Panc1 (cell line): ENCODE measurements at regions not wholly inside any gene's neighbourhood (a gene's known extent, or its start where the extent isn't known, plus 50 kb on each side); places are given as distances from the start of the nearest gene placed in this dataset.

ENCODE experiments used
- ATAC-seq: fragments of 200-7000 bp; cut with Tn5 transposase; 2 replicates; pipeline ENCODE4 v1.9.1; 2020; ENCODE audit warnings: mild to moderate bottlenecking, moderate library complexity
- BruUV-seq: library from RNA; stranded (reverse); fragments of 400-500 nt; replicated peaks from 2 replicates; lab custom pipeline; 2021; lab: Mats Ljungman, UMichigan
- CTCF ChIA-PET: fragments of 300-600 bp; sonication (Branson Sonifier 250); formaldehyde crosslinking; loops from one replicate; lab custom pipeline; 2022; ENCODE audit warnings: antibody characterized with exemption; lab: Charles Lee
- POLR2A ChIA-PET: fragments of 300-600 bp; sonication (Branson Sonifier 250); formaldehyde crosslinking; loops from one replicate; lab custom pipeline; 2022; ENCODE audit warnings: antibody characterized with exemption; lab: Charles Lee
- DNase-seq: peaks from one replicate; pipeline ENCODE4 v3.0.0-alpha.2; 2010; ENCODE audit warnings: low read depth, low spot score
- H3K27ac ChIP-seq: 2 replicates; pipeline ENCODE4 v1.5.1; 2011; ENCODE audit warnings: mild to moderate bottlenecking, low read length, inconsistent platforms
- H3K27me3 ChIP-seq: fragments of 200-500 bp; sonication (Bioruptor generic); 2 replicates; pipeline ENCODE4 v1.6.0; 2014; ENCODE audit warnings: low read length, inconsistent platforms; ENCODE audit not compliant: control insufficient read depth, insufficient read depth
- H3K36me3 ChIP-seq: fragments of 200-500 bp; sonication (Bioruptor generic); 2 replicates; pipeline ENCODE4 v1.5.1; 2014; ENCODE audit warnings: inconsistent platforms, mild to moderate bottlenecking, low read length, moderate library complexity; ENCODE audit not compliant: control insufficient read depth, insufficient read depth
- H3K4me1 ChIP-seq: 2 replicates; pipeline ENCODE4 v1.5.1; 2011; ENCODE audit warnings: inconsistent platforms, mild to moderate bottlenecking, low read length, moderate library complexity; ENCODE audit not compliant: control insufficient read depth, insufficient read depth
- H3K4me3 ChIP-seq, 2 experiments: 2 replicates each; pipeline ENCODE4 v1.5.1; 2011 to 2012; ENCODE audit warnings: low read depth in 2 of 2, low read length in 2 of 2, mild to moderate bottlenecking in 2 of 2, inconsistent platforms in 1 of 2, moderate library complexity in 1 of 2
- H3K9me3 ChIP-seq: fragments of 200-500 bp; sonication (Bioruptor generic); 2 replicates; pipeline ENCODE4 v1.5.1; 2014; ENCODE audit warnings: low read depth, mild to moderate bottlenecking, inconsistent platforms, low read length, moderate library complexity; ENCODE audit not compliant: control insufficient read depth, insufficient read depth
- CTCF ChIP-seq: fragments of 450-650 bp; IDR thresholded peaks from 2 replicates; pipeline ENCODE4 v1.5.1; 2017; ENCODE audit warnings: mild to moderate bottlenecking
- POLR2AphosphoS5 ChIP-seq: IDR thresholded peaks from 2 replicates; pipeline ENCODE4 v1.6.1; 2012; ENCODE audit warnings: mild to moderate bottlenecking, low read depth, low read length, moderate library complexity
- REST ChIP-seq, 2 experiments: IDR thresholded peaks; 2 replicates each; pipeline ENCODE4 v1.6.1; 2011 to 2012; ENCODE audit warnings: low read depth in 2 of 2, control low read depth in 1 of 2, low read length in 1 of 2, mild to moderate bottlenecking in 1 of 2, moderate library complexity in 1 of 2; ENCODE audit not compliant: insufficient read depth in 1 of 2
- SIN3A ChIP-seq: IDR thresholded peaks from 2 replicates; pipeline ENCODE4 v1.6.1; 2012; ENCODE audit warnings: low read depth, mild to moderate bottlenecking, low read length, moderate library complexity, borderline replicate concordance; ENCODE audit not compliant: insufficient read depth
- TCF7L2 ChIP-seq: IDR thresholded peaks from 2 replicates; pipeline ENCODE4 v1.6.1; 2011; ENCODE audit warnings: mild to moderate bottlenecking, low read depth, low read length, inconsistent platforms
- in situ Hi-C: cut with HindIII; loops from 2 replicates; pipeline ENCODE4 v1.10.0; 2016; ENCODE audit warnings: low sequenced_read_pairs, low pct_unique_long_range_greater_than_20kb
- intact Hi-C: fragments of 100-400 bp; cut with micrococcal nuclease; formaldehyde crosslinking; loops from one replicate; pipeline ENCODE4 v1.10.0; 2022; ENCODE audit not compliant: unreplicated experiment

- no peak for DNase-seq
- TF ChIP-seq POLR2AphosphoS5: no peak
- no peak for TF ChIP-seq SIN3A
- no peak for TF ChIP-seq TCF7L2
- TF ChIP-seq REST (IDR thresholded peaks at IDR 0.05; ENCODE audit: insufficient read depth in 1 of 2, low read depth in 2 of 2, low read length in 1 of 2): no peak
- TF ChIP-seq CTCF: no peak
- Histone ChIP-seq H3K4me3 (no peak overlapping the region), H3K27ac (no peak overlapping the region), H3K36me3 (no peaks in the 10 kb centered on the region), H3K27me3 (no peaks in the 10 kb centered on the region), H3K9me3 (no peaks in the 10 kb centered on the region), H3K4me1 (no peaks in the 10 kb centered on the region)
- ChIA-PET CTCF (no interaction called here), POLR2A (no interaction called here)
- in situ Hi-C loops (no loop called here), intact Hi-C loops (no loop called here)
- BruUV-seq: no TSS peak
- no peak for ATAC-seq
These were observed 677.1 kb upstream of the CHD1 start for GRCh38 chr5:99605904-99606303.

- ChIA-PET POLR2A (no interaction called here), CTCF (no interaction called here)
- Histone ChIP-seq H3K9me3 (no peaks in the 10 kb centered on the region), H3K36me3 (no peaks in the 10 kb centered on the region), H3K4me1 (no peaks in the 10 kb centered on the region), H3K4me3 (no peak overlapping the region), H3K27ac (no peak overlapping the region), H3K27me3 (no peaks in the 10 kb centered on the region)
- ATAC-seq (no peak), DNase-seq (no peak)
- intact Hi-C loops (no loop called here), in situ Hi-C loops (no loop called here)
- BruUV-seq: no TSS peak
- no peak for TF ChIP-seq CTCF
- TF ChIP-seq POLR2AphosphoS5: no peak
- TF ChIP-seq REST (IDR thresholded peaks at IDR 0.05; ENCODE audit: insufficient read depth in 1 of 2, low read depth in 2 of 2, low read length in 1 of 2): no peak
- no peak for TF ChIP-seq TCF7L2
- TF ChIP-seq SIN3A: no peak
These were observed 672.1 kb upstream of the CHD1 start for GRCh38 chr5:99600952-99601351.
